RWPE1 (cell line): ENCODE measurements at regions not wholly inside any gene's neighbourhood (a gene's known extent, or its start where the extent isn't known, plus 50 kb on each side); places are given as distances from the start of the nearest gene placed in this dataset.

Experiments used
- CTCF ChIA-PET: fragments of 350-600 bp; sonication (Branson Sonifier 250); formaldehyde crosslinking; extraction: SDS; loops from one replicate; lab custom pipeline; 2021; lab: Yijun Ruan, JAX
- POLR2A ChIA-PET: fragments of 400-600 bp; formaldehyde crosslinking; extraction: SDS; loops from one replicate; lab custom pipeline; 2020; ENCODE audit warnings: antibody characterized with exemption; ENCODE audit not compliant: low non-redundant PET; lab: Yijun Ruan, JAX
- DNase-seq: peaks from one replicate; pipeline ENCODE4 v3.0.0; 2012; ENCODE audit warnings: low spot score
- H3K27ac ChIP-seq: fragments of 450-650 bp; 2 replicates; pipeline ENCODE4 v1.5.1; 2017
- CTCF ChIP-seq: fragments of 450-650 bp; conservative IDR thresholded peaks from 2 replicates; pipeline ENCODE4 v1.5.1; 2017; ENCODE audit warnings: low read depth, mild to moderate bottlenecking

GRCh38 chr1:59193443-59194093 lies 103.3 kb upstream of the FGGY start:
- H3K27ac ChIP-seq: no peak overlapping the region
- POLR2A ChIA-PET: interaction anchor here (0.8 kb wide), 1 partner anchor 403 kb away, joined by 3 read pairs; no protein-coding TSS in a partner anchor
- CTCF ChIA-PET: no interaction called here
- no peak for TF ChIP-seq CTCF
- DNase-seq: no peak

- H3K27ac ChIP-seq: no peak overlapping the region
- no peak for TF ChIP-seq CTCF
- DNase-seq: peak; percentile 17
- ChIA-PET CTCF (interaction anchor here (0.5 kb wide), 1 partner anchor 9 kb away, joined by 4 read pairs; no protein-coding TSS in a partner anchor), POLR2A (no interaction called here)
These were observed 102.3 kb upstream of the FGGY start for GRCh38 chr1:59194621-59195020.

- ChIA-PET POLR2A (no interaction called here), CTCF (no interaction called here)
- H3K27ac ChIP-seq: no peak overlapping the region
These were observed 101.7 kb upstream of the FGGY start for GRCh38 chr1:59195151-59195550.

GRCh38 chr1:59198564-59198963 lies 98.3 kb upstream of the FGGY start:
- ChIA-PET POLR2A (no interaction called here), CTCF (no interaction called here)
- no peak for DNase-seq
- no peak for TF ChIP-seq CTCF
- no peak overlapping the region for H3K27ac ChIP-seq

More at GRCh38 chr1:59195151-59195550, 101.7 kb upstream of the FGGY start:
- TF ChIP-seq CTCF: no peak
- no peak for DNase-seq

- ChIA-PET CTCF (interaction anchor here (0.6 kb wide), 1 partner anchor 440 kb away, joined by 3 read pairs; no protein-coding TSS in a partner anchor), POLR2A (no interaction called here)
- TF ChIP-seq CTCF: no peak
- H3K27ac ChIP-seq: no peak overlapping the region
- no peak for DNase-seq
These were observed 97.7 kb upstream of the FGGY start for GRCh38 chr1:59199147-59199546.

- H3K27ac ChIP-seq: no peak overlapping the region
- TF ChIP-seq CTCF: no peak
- DNase-seq: no peak
- ChIA-PET CTCF (interaction anchor here (0.6 to 1.1 kb wide), 2 partner anchors 440 to 499 kb away, joined by 3 read pairs; no protein-coding TSS in a partner anchor), POLR2A (no interaction called here)
These were observed 97.0 kb upstream of the FGGY start for GRCh38 chr1:59199719-59200376.
